Glutamatergic neuron (in vitro differentiated cells): ENCODE measurements at regions not wholly inside any gene's neighbourhood (a gene's known extent, or its start where the extent isn't known, plus 50 kb on each side); places are given as distances from the start of the nearest gene placed in this dataset.

Experiments
- DNase-seq: peaks from one replicate; pipeline ENCODE4 v3.0.0; 2022
- H3K27ac Mint-ChIP-seq: one replicate; pipeline ENCODE4 v1.8.0; 2020; ENCODE audit warnings: mild to moderate bottlenecking, mixed read lengths, inconsistent platforms; ENCODE audit not compliant: unreplicated experiment
- H3K27me3 Mint-ChIP-seq: one replicate; pipeline ENCODE4 v1.8.0; 2020; ENCODE audit warnings: mild to moderate bottlenecking, moderate library complexity, mixed read lengths, inconsistent platforms; ENCODE audit not compliant: unreplicated experiment
- H3K36me3 Mint-ChIP-seq: one replicate; pipeline ENCODE4 v1.8.0; 2020; ENCODE audit warnings: mild to moderate bottlenecking, mixed read lengths, inconsistent platforms; ENCODE audit not compliant: unreplicated experiment
- H3K4me1 Mint-ChIP-seq: one replicate; pipeline ENCODE4 v1.8.0; 2020; ENCODE audit warnings: mild to moderate bottlenecking, low read depth, mixed read lengths, inconsistent platforms; ENCODE audit not compliant: unreplicated experiment
- H3K4me3 Mint-ChIP-seq: one replicate; pipeline ENCODE4 v1.8.0; 2020; ENCODE audit warnings: mild to moderate bottlenecking, mixed read lengths, inconsistent platforms; ENCODE audit not compliant: unreplicated experiment
- H3K9me3 Mint-ChIP-seq: one replicate; pipeline ENCODE4 v1.8.0; 2020; ENCODE audit warnings: mild to moderate bottlenecking, moderate library complexity, mixed read lengths, inconsistent platforms; ENCODE audit not compliant: unreplicated experiment
- TF ChIP-seq, protein P1 (sequence below): fragments of 200-600 bp; sonication (generic); IDR thresholded peaks from one replicate; pipeline ENCODE4 v1.5.0; 2021; ENCODE audit not compliant: partially characterized antibody, unreplicated experiment

GRCh38 chr3:166902374-166902773 is 477.7 kb downstream of the ZBBX start:
- Mint-ChIP-seq H3K4me3 (no peak overlapping the region), H3K4me1 (no peaks in the 10 kb centered on the region), H3K36me3 (no peaks in the 10 kb centered on the region), H3K27me3 (peaks cover 1% of the 10 kb centered on the region), H3K27ac (no peak overlapping the region), H3K9me3 (no peaks in the 10 kb centered on the region)
- DNase-seq, result no peak
- TF ChIP-seq, protein P1, sequence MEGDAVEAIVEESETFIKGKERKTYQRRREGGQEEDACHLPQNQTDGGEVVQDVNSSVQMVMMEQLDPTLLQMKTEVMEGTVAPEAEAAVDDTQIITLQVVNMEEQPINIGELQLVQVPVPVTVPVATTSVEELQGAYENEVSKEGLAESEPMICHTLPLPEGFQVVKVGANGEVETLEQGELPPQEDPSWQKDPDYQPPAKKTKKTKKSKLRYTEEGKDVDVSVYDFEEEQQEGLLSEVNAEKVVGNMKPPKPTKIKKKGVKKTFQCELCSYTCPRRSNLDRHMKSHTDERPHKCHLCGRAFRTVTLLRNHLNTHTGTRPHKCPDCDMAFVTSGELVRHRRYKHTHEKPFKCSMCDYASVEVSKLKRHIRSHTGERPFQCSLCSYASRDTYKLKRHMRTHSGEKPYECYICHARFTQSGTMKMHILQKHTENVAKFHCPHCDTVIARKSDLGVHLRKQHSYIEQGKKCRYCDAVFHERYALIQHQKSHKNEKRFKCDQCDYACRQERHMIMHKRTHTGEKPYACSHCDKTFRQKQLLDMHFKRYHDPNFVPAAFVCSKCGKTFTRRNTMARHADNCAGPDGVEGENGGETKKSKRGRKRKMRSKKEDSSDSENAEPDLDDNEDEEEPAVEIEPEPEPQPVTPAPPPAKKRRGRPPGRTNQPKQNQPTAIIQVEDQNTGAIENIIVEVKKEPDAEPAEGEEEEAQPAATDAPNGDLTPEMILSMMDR, result no peak

DNA sequence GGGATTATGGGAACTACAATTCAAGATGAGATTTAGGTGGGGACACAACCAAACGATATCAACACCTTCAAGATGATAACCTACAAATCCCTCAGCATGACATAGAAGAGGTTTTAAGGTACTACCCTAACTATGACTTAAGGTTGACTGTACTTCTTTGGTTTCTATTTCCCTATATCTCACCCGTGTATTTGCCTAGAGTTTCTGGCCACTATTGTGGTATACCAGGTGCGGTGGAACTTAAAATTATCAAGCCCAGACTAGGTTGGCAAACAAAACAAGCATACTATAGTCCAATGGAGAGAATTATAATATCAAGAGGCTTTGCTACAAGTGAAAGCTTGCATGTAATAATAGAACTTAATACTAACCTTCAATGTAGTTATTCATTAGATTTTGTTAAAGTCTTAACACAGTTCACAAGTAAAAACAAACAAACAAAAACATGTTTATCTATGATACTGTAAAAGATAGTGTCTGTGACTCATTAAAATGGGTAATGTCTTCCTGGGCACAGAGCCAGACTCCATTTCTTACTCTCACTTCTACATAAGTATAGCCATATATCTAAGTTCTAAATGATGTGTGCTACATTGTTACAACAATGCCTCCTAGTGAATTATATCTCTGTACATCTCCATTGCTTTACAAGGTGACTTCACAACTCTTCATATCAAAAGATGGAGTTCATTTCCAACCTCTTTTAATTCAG is 479.1 kb downstream of the ZBBX start:
- TF ChIP-seq, protein P1, result no peak
- Mint-ChIP-seq H3K36me3 (no peaks in the 10 kb centered on the region), H3K9me3 (no peaks in the 10 kb centered on the region), H3K27me3 (peaks cover 1% of the 10 kb centered on the region), H3K4me3 (no peak overlapping the region), H3K27ac (no peak overlapping the region), H3K4me1 (no peaks in the 10 kb centered on the region)
- no peak for DNase-seq

GRCh38 chr3:166897811-166898210 is 482.3 kb downstream of the ZBBX start:
- Mint-ChIP-seq H3K4me1 (no peaks in the 10 kb centered on the region), H3K4me3 (no peak overlapping the region), H3K9me3 (no peaks in the 10 kb centered on the region), H3K36me3 (no peaks in the 10 kb centered on the region), H3K27ac (no peak overlapping the region), H3K27me3 (no peaks in the 10 kb centered on the region)
- TF ChIP-seq, protein P1, result no peak
- no peak for DNase-seq

DNA sequence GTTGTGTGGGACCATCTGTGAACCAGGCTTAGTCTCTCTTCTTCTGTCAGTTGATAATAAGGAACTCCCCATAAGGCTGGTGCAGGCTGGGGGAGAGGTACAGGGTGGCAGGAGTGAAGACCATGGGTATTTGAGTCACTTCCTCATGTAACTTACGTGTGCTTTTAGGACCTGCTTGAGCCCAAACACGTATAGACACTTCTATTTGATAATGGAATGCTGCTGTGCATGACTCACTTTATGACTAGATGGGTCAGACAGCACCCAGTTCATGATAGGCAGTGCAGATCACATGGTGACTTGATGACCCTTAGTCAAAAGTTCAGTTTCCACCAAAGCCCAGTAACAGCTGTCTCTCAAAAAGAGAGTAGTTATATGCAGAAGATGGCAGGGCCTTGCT is 490.9 kb downstream of the ZBBX start:
- no peaks in the 10 kb centered on the region for H3K36me3 Mint-ChIP-seq
- H3K9me3 Mint-ChIP-seq, result no peaks in the 10 kb centered on the region
- no peak for DNase-seq
- no peak overlapping the region for H3K27ac Mint-ChIP-seq
- no peak overlapping the region for H3K4me3 Mint-ChIP-seq
- TF ChIP-seq, protein P1, result no peak
- no peaks in the 10 kb centered on the region for H3K4me1 Mint-ChIP-seq
- no peaks in the 10 kb centered on the region for H3K27me3 Mint-ChIP-seq

DNA sequence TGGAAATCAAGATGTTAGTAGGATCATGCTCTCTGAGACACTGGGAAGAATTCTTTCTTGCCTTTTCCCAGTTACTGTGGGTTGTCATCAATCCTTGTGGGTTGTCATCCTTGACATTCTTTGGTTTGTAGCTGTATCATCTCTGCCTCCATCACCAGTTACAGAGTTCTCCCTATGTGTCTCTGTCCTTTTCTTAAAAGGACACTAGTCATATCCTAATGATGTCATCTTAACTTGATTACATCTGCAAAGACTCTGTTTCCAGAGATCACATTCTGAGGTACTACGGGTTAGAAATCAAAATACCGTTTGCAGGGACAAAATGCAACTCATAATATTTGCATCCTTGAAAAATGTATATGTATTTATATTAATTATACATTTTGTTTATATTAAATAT is 500.4 kb downstream of the ZBBX start:
- Mint-ChIP-seq H3K36me3 (no peaks in the 10 kb centered on the region), H3K27ac (no peak overlapping the region), H3K4me1 (no peaks in the 10 kb centered on the region), H3K4me3 (no peak overlapping the region), H3K9me3 (no peaks in the 10 kb centered on the region), H3K27me3 (no peaks in the 10 kb centered on the region)
- TF ChIP-seq, protein P1, result no peak
- DNase-seq, result no peak
